ENCODE measurements at regions not wholly inside any gene's neighbourhood (a gene's known extent, or its start where the extent isn't known, plus 50 kb on each side); places are given as distances from the start of the nearest gene placed in this dataset.

GRCh38 chr2:76073992-76074604 is 363.4 kb upstream of the GCFC2 start:
- Histone ChIP-seq H3K4me1 (ENCODE audit: control insufficient read depth in 1 of 2, insufficient read depth in 2 of 2, low read depth in 1 of 2, low read length in 1 of 2) (peaks cover 0 to 11% of the 10 kb centered on the region in 2 experiments; a peak in 2 of 4 replicates), H3K27me3 (ENCODE audit: insufficient read depth) (no peaks in the 10 kb centered on the region), H3K36me3 (replicated peaks in 1 of 2; ENCODE audit: control insufficient read depth in 1 of 2, insufficient read depth in 2 of 2, low read length in 1 of 2) (no peaks in the 10 kb centered on the region), H3K9ac (no peak overlapping the region), H4K20me1 (ENCODE audit: insufficient read depth) (no peaks in the 10 kb centered on the region), H3F3A (replicated peaks; ENCODE audit: insufficient read depth) (no peaks in the 10 kb centered on the region), H2AFZ (ENCODE audit: low read depth) (no peak overlapping the region), H3K4me2 (no peak overlapping the region), H3K9me3 (no peaks in the 10 kb centered on the region), H3K9me2 (no peaks in the 10 kb centered on the region), H3K27ac (ENCODE audit: low read depth in 2 of 2, low read length in 1 of 2) (peak overlapping the region in 1 of 2 experiments; percentile 100; a peak in 2 of 4 replicates), H3K79me2 (ENCODE audit: insufficient read depth) (no peaks in the 10 kb centered on the region), H3K4me3 (ENCODE audit: low read depth in 2 of 2, low read length in 1 of 2) (no peak overlapping the region)
- TF ChIP-seq EP300 (IDR thresholded peaks at IDR 0.05; ENCODE audit: borderline replicate concordance in 1 of 2, low read depth in 1 of 2, low read length in 1 of 2): peak in 1 of 2 experiments; percentile 97; a peak in 2 of 4 replicates
- TF ChIP-seq ELF1 (IDR thresholded peaks at IDR 0.05): no peak
- no peak for TF ChIP-seq NFIC (IDR thresholded peaks at IDR 0.05; ENCODE audit: borderline replicate concordance)
- no peak for TF ChIP-seq IRF3 (IDR thresholded peaks at IDR 0.05; ENCODE audit: low read depth, low read length)
- no peak for TF ChIP-seq FOSL2 (IDR thresholded peaks at IDR 0.05; ENCODE audit: borderline replicate concordance, low read depth)
- no peak for TF ChIP-seq POLR2AphosphoS5 (IDR thresholded peaks at IDR 0.05; ENCODE audit: low read depth, low read length)
- peak; percentile 70; the same call in 1 of the 2 replicates for TF ChIP-seq FOXJ3 (CRISPR knock-in tag; IDR thresholded peaks at IDR 0.05)
- 0 out of 2 replicates have a peak, but pooled peaks have one; percentile 16 for TF ChIP-seq TEAD4 (IDR thresholded peaks at IDR 0.05; ENCODE audit: borderline replicate concordance, insufficient read depth)
- peak; percentile 11; the same call in 1 of the 2 replicates for TF ChIP-seq RCOR1 (IDR thresholded peaks at IDR 0.05; ENCODE audit: low read length)
- peak; percentile 10 for TF ChIP-seq CHD2 (IDR thresholded peaks at IDR 0.05; ENCODE audit: low read length, partially characterized antibody)
- TF ChIP-seq TCF12 (IDR thresholded peaks at IDR 0.05): peak; percentile 38
- 0 out of 2 replicates have a peak, but pooled peaks have one; percentile 12 for TF ChIP-seq MXI1 (IDR thresholded peaks at IDR 0.05; ENCODE audit: low read depth, low read length)
- peak; percentile 59; the same call in 1 of the 2 replicates for TF ChIP-seq GATA2 (CRISPR knock-in tag; IDR thresholded peaks at IDR 0.05)
- no peak for TF ChIP-seq GABPA (IDR thresholded peaks at IDR 0.05; ENCODE audit: low read depth)
- 22% methylated on average over 3 of the region's 3 CpGs for WGBS (ENCODE audit: low lambda C conversion rate)
- CTCF ChIA-PET: interaction anchor here (0.7 to 1.8 kb wide), 2 partner anchors 13 to 526 kb away, joined by 3 to 6 read pairs; no protein-coding TSS in a partner anchor
- DNase-seq: peak; percentile 8
- POLR2A ChIA-PET: interaction anchor here (1.0 kb wide), 1 partner anchor 619 kb away, joined by 4 read pairs; no protein-coding TSS in a partner anchor

- no peak for DNase-seq
- no peak overlapping the region for H3K27ac ChIP-seq (ENCODE audit: low read depth in 2 of 2, low read length in 1 of 2)
- H3K4me3 ChIP-seq (ENCODE audit: low read depth in 2 of 2, low read length in 1 of 2): no peak overlapping the region
- no peaks in the 10 kb centered on the region for H3K36me3 ChIP-seq (replicated peaks in 1 of 2; ENCODE audit: control insufficient read depth in 1 of 2, insufficient read depth in 2 of 2, low read length in 1 of 2)
- no peak for TF ChIP-seq POLR2AphosphoS5 (IDR thresholded peaks at IDR 0.05; ENCODE audit: low read depth, low read length)
- TF ChIP-seq RAD21 (IDR thresholded peaks at IDR 0.05; ENCODE audit: low read length): peak; percentile 41
- TF ChIP-seq SIN3A (IDR thresholded peaks at IDR 0.05; ENCODE audit: borderline replicate concordance, low read depth, low read length): no peak
- no peak for TF ChIP-seq GABPA (IDR thresholded peaks at IDR 0.05; ENCODE audit: low read depth)
- TF ChIP-seq TCF12 (IDR thresholded peaks at IDR 0.05): no peak
- no peak for TF ChIP-seq GATA2 (CRISPR knock-in tag; IDR thresholded peaks at IDR 0.05)
- no peak overlapping the region for H3K9ac ChIP-seq
- no peaks in the 10 kb centered on the region for H4K20me1 ChIP-seq (ENCODE audit: insufficient read depth)
- H3K9me2 ChIP-seq: no peaks in the 10 kb centered on the region
- no peaks in the 10 kb centered on the region for H3F3A ChIP-seq (replicated peaks; ENCODE audit: insufficient read depth)
- no peaks in the 10 kb centered on the region for H3K79me2 ChIP-seq (ENCODE audit: insufficient read depth)
- CTCF ChIA-PET: interaction anchor here (1.3 kb wide), 1 partner anchor 258 kb away, joined by 3 read pairs; no protein-coding TSS in a partner anchor
- WGBS (ENCODE audit: low lambda C conversion rate): 63% methylated on average over 1 of the region's 1 CpG
- H3K9me3 ChIP-seq: no peaks in the 10 kb centered on the region
- H3K27me3 ChIP-seq (ENCODE audit: insufficient read depth): no peaks in the 10 kb centered on the region
- no peaks in the 10 kb centered on the region for H3K4me1 ChIP-seq (ENCODE audit: control insufficient read depth in 1 of 2, insufficient read depth in 2 of 2, low read depth in 1 of 2, low read length in 1 of 2)
- no peak overlapping the region for H2AFZ ChIP-seq (ENCODE audit: low read depth)
- H3K4me2 ChIP-seq: no peak overlapping the region
- POLR2A ChIA-PET: no interaction called here
These were observed 339.5 kb upstream of the GCFC2 start for GRCh38 chr2:76050196-76050595.
